ENCODE measurements at regions not wholly inside any gene's neighbourhood (a gene's known extent, or its start where the extent isn't known, plus 50 kb on each side); places are given as distances from the start of the nearest gene placed in this dataset.

DNA sequence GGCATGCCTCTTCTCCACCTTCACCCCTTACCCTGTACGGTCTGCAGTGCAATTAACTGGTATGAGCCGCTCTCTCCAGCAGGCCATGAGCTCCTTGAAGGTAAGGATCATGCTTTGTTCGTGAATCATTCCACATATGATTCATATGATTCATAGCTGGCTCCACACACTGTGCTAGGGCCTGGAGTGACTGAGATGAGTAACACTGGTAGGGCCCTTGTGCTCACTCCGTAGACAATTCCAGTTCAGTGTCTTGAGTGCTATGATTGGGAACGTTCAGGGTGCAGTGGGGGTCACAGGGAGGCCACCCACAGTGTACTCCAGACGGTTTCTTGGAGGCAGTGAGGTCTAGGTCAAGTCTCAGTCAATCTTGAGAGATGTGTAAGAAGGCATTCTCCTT lies 239.8 kb downstream of the LMX1A start:
- TF ChIP-seq, protein P1, sequence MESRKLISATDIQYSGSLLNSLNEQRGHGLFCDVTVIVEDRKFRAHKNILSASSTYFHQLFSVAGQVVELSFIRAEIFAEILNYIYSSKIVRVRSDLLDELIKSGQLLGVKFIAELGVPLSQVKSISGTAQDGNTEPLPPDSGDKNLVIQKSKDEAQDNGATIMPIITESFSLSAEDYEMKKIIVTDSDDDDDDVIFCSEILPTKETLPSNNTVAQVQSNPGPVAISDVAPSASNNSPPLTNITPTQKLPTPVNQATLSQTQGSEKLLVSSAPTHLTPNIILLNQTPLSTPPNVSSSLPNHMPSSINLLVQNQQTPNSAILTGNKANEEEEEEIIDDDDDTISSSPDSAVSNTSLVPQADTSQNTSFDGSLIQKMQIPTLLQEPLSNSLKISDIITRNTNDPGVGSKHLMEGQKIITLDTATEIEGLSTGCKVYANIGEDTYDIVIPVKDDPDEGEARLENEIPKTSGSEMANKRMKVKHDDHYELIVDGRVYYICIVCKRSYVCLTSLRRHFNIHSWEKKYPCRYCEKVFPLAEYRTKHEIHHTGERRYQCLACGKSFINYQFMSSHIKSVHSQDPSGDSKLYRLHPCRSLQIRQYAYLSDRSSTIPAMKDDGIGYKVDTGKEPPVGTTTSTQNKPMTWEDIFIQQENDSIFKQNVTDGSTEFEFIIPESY (IDR thresholded peaks at IDR 0.05; ENCODE audit: extremely low read depth, insufficient replicate concordance, low read length): no peak
- no peak for TF ChIP-seq POLR2A (IDR thresholded peaks at IDR 0.05; ENCODE audit: borderline replicate concordance, extremely low read depth, insufficient read depth, insufficient read length)
- TF ChIP-seq, protein P2, sequence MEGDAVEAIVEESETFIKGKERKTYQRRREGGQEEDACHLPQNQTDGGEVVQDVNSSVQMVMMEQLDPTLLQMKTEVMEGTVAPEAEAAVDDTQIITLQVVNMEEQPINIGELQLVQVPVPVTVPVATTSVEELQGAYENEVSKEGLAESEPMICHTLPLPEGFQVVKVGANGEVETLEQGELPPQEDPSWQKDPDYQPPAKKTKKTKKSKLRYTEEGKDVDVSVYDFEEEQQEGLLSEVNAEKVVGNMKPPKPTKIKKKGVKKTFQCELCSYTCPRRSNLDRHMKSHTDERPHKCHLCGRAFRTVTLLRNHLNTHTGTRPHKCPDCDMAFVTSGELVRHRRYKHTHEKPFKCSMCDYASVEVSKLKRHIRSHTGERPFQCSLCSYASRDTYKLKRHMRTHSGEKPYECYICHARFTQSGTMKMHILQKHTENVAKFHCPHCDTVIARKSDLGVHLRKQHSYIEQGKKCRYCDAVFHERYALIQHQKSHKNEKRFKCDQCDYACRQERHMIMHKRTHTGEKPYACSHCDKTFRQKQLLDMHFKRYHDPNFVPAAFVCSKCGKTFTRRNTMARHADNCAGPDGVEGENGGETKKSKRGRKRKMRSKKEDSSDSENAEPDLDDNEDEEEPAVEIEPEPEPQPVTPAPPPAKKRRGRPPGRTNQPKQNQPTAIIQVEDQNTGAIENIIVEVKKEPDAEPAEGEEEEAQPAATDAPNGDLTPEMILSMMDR (IDR thresholded peaks at IDR 0.05 in 2 of 3, conservative IDR thresholded peaks at IDR 0.05 in 1 of 3; ENCODE audit: borderline replicate concordance in 1 of 3, insufficient read depth in 1 of 3, low read depth in 2 of 3, low read length in 2 of 3): no peak
- no peak for TF ChIP-seq EZH2 (IDR thresholded peaks at IDR 0.05)
- TF ChIP-seq SIN3A (IDR thresholded peaks at IDR 0.05; ENCODE audit: low read depth): no peak
- TF ChIP-seq YY1 (IDR thresholded peaks at IDR 0.05; ENCODE audit: extremely low read depth, insufficient replicate concordance, low read depth, low read length): no peak
- TF ChIP-seq ZNF274 (IDR thresholded peaks at IDR 0.05; ENCODE audit: low read depth, low read length): no peak
- no peak for TF ChIP-seq RAD21 (IDR thresholded peaks at IDR 0.05; ENCODE audit: low read depth)
- no peak for TF ChIP-seq SP1 (IDR thresholded peaks at IDR 0.05; ENCODE audit: low read depth)
- TF ChIP-seq EZH2phosphoT487 (IDR thresholded peaks at IDR 0.05; ENCODE audit: borderline replicate concordance): no peak
- TF ChIP-seq CEBPB (IDR thresholded peaks at IDR 0.05; ENCODE audit: low read depth): no peak
- no peak for TF ChIP-seq POLR2AphosphoS5 (IDR thresholded peaks at IDR 0.05; ENCODE audit: low read depth, low read length)
- TF ChIP-seq EGR1 (IDR thresholded peaks at IDR 0.05; ENCODE audit: low read depth): no peak

Measured in HCT116 (cell line).